Neural cell (in vitro differentiated cells): ENCODE measurements at regions not wholly inside any gene's neighbourhood (a gene's known extent, or its start where the extent isn't known, plus 50 kb on each side); places are given as distances from the start of the nearest gene placed in this dataset.

Experiments
- EP300 ChIP-seq: fragments of 450-650 bp; conservative IDR thresholded peaks from 2 replicates; pipeline ENCODE4 v1.6.1; 2014; ENCODE audit warnings: antibody characterized with exemption, mild to moderate bottlenecking, moderate library complexity; ENCODE audit not compliant: poor library complexity, severe bottlenecking
- EZH2 ChIP-seq: fragments of 200-600, 300-800 bp; shearing (Covaris generic), sonication (generic); IDR thresholded peaks from 2 replicates; pipeline ENCODE4 v1.6.1; 2014; ENCODE audit warnings: antibody characterized with exemption, low read length, borderline replicate concordance, mild to moderate bottlenecking; ENCODE audit not compliant: insufficient read depth, poor library complexity, severe bottlenecking
- MXI1 ChIP-seq: fragments of 450-650 bp; conservative IDR thresholded peaks from 2 replicates; pipeline ENCODE4 v1.6.1; 2014; ENCODE audit warnings: antibody characterized with exemption, mild to moderate bottlenecking; ENCODE audit not compliant: poor library complexity, severe bottlenecking
- POLR2AphosphoS5 ChIP-seq: IDR thresholded peaks from 2 replicates; pipeline ENCODE4 v1.6.1; 2012
- RAD21 ChIP-seq: fragments of 450-650 bp; conservative IDR thresholded peaks from 2 replicates; pipeline ENCODE4 v1.6.1; 2014; ENCODE audit warnings: antibody characterized with exemption, mild to moderate bottlenecking, moderate library complexity
- SMC3 ChIP-seq: fragments of 450-650 bp; conservative IDR thresholded peaks from 2 replicates; pipeline ENCODE4 v1.6.1; 2014; ENCODE audit warnings: antibody characterized with exemption, mild to moderate bottlenecking, moderate library complexity; ENCODE audit not compliant: poor library complexity
- TAF1 ChIP-seq: IDR thresholded peaks from 2 replicates; pipeline ENCODE4 v1.6.1; 2012; ENCODE audit warnings: low read depth
- TF ChIP-seq, protein P1 (sequence below): fragments of 450-650 bp; IDR thresholded peaks from 2 replicates; pipeline ENCODE4 v1.5.1; 2014; ENCODE audit warnings: antibody characterized with exemption, mild to moderate bottlenecking, moderate library complexity; ENCODE audit not compliant: poor library complexity, severe bottlenecking

DNA sequence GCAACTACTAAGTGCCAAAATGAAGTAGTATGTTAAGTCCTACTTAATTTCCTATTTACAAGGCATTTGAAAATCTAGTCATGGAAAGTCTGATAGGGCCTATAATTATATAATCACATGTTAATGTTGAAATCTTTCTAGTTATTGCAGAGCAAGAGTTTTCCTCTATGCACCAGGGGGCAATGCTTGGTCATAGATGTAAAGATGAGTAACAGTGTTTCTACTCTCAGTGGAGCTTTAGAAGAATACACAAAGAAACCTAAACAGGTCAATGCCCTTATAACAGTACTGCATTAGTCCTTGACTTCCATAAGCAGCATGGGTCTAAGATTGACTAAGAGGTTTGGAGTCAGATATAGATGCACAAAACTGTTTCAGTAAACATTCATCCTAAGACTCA is 218.7 kb downstream of the KCTD12 start:
- TF ChIP-seq, protein P1, sequence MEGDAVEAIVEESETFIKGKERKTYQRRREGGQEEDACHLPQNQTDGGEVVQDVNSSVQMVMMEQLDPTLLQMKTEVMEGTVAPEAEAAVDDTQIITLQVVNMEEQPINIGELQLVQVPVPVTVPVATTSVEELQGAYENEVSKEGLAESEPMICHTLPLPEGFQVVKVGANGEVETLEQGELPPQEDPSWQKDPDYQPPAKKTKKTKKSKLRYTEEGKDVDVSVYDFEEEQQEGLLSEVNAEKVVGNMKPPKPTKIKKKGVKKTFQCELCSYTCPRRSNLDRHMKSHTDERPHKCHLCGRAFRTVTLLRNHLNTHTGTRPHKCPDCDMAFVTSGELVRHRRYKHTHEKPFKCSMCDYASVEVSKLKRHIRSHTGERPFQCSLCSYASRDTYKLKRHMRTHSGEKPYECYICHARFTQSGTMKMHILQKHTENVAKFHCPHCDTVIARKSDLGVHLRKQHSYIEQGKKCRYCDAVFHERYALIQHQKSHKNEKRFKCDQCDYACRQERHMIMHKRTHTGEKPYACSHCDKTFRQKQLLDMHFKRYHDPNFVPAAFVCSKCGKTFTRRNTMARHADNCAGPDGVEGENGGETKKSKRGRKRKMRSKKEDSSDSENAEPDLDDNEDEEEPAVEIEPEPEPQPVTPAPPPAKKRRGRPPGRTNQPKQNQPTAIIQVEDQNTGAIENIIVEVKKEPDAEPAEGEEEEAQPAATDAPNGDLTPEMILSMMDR: no peak
- no peak for TF ChIP-seq TAF1
- TF ChIP-seq SMC3: no peak
- no peak for TF ChIP-seq EP300
- TF ChIP-seq EZH2: no peak
- no peak for TF ChIP-seq POLR2AphosphoS5
- TF ChIP-seq RAD21: no peak
- no peak for TF ChIP-seq MXI1
